GM18502 (cell line): ENCODE measurements at regions not wholly inside any gene's neighbourhood (a gene's known extent, or its start where the extent isn't known, plus 50 kb on each side); places are given as distances from the start of the nearest gene placed in this dataset.
"Not testable (repeated sequence)": the region's sequence is repeated elsewhere in the genome, so short reads cannot be mapped to it uniquely, and the experiment has no call there.

ENCODE experiments used
- ATAC-seq: cut with Tn5 transposase; IDR thresholded peaks from one replicate; pipeline ENCODE4 v1.9.1; 2021; ENCODE audit warnings: mild to moderate bottlenecking; ENCODE audit not compliant: unreplicated experiment, poor library complexity

GRCh38 chr18:43932140-43932539 lies 654.9 kb upstream of the SYT4 start:
- no peak for ATAC-seq

- no peak for ATAC-seq
Observed at GRCh38 chr18:43933177-43933576, 655.9 kb upstream of the SYT4 start.

GRCh38 chr18:43934322-43934721 lies 657.0 kb upstream of the SYT4 start:
- ATAC-seq, result no peak

- ATAC-seq, result no peak
Observed at GRCh38 chr18:43934781-43935471, 657.6 kb upstream of the SYT4 start.

- no peak for ATAC-seq
Observed at GRCh38 chr18:43936176-43936575, 658.9 kb upstream of the SYT4 start.

DNA sequence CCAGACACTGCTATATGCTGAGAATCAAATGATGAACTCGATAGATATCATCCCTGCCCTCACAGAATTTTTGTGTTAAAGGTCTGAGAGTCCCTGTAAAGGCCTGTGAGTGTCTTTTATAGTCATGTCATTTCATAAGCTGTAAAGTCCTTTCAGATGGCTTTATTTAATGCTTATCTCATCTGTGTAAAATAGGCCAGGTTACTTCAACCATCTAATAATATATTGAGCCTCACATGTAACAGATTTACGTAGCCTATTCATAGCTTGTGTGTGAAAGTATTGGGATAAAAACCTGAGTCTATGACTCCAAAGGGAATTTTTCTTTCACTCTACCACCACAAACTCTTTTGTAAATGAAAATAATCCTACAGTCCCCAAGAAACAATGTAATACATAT lies 672.0 kb upstream of the SYT4 start:
- no peak for ATAC-seq

DNA sequence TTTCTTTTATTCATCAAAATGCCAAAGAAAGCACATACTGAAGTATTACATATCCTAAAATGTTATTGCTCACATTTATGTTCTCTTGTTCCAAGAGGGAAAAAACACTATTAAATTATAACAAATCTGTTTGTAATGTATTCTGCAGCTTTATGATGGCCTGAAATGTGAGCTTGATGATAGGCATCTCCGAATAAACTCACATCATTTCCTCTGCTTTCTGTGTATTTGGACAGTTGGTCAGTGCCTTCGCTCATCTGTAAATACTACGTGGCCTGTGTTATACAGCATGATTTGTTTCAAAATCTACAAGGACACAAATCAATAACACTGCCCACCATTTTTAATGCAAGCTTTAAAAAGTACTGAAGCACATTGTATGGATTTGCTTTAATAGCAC lies 672.8 kb upstream of the SYT4 start:
- no peak for ATAC-seq

GRCh38 chr18:43952398-43952797 lies 675.1 kb upstream of the SYT4 start:
- no peak for ATAC-seq

DNA sequence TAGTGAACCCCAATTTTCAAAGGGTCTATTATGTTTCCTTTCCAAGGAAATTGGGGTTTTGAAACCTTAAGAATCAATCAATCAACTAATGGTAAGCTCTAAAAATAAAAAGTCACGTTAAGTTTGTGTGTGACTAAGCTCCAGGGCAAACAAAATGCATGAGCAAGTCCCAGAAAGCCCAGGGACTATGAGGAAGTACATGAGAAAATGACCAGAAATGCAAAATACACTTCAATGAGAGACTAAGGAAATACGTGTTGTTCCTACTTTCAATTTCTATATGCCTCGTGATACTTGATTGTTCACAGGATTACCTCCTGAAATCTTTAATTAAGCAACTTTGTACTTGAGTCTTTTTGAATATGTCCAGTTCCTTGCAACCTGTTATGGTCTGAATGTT lies 684.4 kb upstream of the SYT4 start:
- no peak for ATAC-seq

DNA sequence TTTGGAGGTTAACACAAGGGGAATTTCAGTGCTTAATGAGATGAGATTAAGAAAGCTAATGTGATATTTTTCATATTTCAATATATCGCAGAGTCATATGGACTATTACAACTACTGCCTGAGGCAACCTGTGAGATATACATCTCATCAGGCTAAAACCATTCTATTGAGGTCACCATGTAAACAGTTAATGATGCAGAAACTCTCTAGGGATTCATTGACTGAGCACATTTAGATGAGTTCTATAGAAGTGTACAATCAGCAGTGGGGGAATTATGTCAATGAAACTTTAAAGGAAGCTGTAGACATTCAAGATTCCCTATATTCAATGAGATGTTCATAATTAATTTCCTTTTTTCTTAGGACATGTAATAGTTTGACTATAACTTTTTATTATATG lies 687.4 kb upstream of the SYT4 start:
- no peak for ATAC-seq

DNA sequence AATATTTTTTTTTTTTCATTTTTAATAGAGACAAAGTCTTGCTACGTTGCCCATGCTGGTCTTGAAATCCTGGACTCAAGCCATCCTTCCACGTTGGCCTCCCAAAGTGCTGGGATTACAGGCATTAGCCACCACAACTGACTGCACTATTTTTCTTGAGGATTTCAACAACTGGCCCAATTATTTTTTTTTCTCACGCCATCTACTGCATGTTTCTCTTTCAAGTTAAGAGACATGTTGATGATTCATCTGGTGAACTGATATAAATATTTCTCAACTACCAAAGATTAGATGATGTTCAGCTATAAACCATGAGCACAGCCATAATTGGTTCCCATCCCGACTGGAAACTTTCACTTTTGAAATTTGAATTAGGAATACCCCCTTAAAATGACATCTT lies 688.4 kb upstream of the SYT4 start:
- ATAC-seq, result no peak

GRCh38 chr18:43970656-43971055 lies 693.4 kb upstream of the SYT4 start:
- no peak for ATAC-seq

DNA sequence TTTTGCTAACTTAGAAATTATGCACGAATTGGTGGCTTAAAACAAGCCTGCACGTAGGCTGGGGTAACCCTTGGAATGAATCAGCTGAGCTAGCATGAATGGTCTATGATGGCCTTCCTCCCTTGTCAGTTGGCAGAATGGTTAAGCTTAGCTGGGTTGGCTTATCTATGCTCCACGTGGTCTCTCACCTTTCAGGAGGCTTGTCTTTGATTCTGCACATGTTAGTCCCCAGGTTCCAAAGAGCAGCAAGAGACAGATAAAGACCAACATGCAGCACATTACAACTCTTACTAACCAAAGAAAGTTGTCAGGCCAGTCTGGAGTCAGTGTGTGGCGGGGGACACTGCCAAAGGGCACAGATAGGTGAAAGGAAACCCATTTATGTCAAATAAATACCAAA lies 700.9 kb upstream of the SYT4 start:
- ATAC-seq, result no peak

GRCh38 chr18:43982582-43982981 lies 698.1 kb upstream of the SETBP1 start:
- no peak for ATAC-seq

DNA sequence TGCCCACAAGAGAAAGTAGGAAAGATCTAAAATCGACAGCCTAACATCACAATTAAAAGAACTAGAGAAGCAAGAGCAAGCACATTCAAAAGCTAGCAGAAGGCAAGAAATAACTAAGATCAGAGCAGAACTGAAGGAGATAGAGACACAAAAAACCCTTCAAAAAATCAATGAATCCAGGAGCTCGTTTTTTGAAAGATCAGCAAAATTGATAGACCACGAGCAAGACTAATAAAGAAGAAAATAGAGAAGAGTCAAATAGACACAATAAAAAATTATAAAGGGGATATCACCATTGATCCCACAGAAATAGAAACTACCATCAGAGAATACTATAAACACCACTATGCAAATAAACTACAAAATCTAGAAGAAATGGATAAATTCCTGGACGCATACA lies 693.6 kb upstream of the SETBP1 start:
- not testable (repeated sequence) for ATAC-seq

DNA sequence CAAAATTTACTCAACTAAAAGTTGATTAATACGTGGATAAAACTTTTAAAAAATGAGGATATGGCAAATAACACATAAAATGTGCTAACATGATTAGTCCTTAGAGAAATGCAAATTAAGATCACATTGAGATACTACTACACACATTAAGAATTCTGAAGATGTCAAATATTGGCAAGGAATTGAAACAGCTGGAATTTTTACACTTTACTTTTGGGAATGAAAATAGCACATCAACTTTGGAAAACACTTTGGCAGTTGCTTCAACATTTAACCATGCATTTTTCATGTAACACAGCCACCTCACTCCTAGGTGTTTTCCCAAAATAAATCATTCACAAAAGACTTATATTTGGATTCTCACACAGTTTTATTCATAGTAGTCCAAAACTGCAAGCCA lies 687.9 kb upstream of the SETBP1 start:
- no peak for ATAC-seq

GRCh38 chr18:43994381-43994780 lies 686.3 kb upstream of the SETBP1 start:
- no peak for ATAC-seq

- no peak for ATAC-seq
Observed at GRCh38 chr18:44013871-44014270, 666.8 kb upstream of the SETBP1 start.

GRCh38 chr18:44025421-44025820 lies 655.3 kb upstream of the SETBP1 start:
- ATAC-seq, result no peak

GRCh38 chr18:44028109-44028508 lies 652.6 kb upstream of the SETBP1 start:
- ATAC-seq, result no peak

DNA sequence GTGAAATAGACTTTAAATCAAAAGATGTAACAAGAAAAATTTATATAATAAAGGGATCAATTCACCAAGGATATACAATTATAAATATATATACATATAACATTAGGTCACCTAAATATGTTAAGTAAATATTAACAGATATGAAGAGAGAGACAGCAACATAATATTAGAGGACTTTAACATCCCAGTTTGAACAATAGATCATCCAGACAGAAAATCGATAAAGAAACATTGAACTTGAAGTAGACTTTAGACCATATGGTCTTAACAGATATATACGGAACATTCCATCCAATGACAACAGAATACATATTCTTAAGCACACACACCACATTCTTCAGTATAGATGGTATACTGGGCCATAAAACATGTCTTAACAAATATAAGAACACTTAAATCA lies 649.6 kb upstream of the SETBP1 start:
- ATAC-seq, result no peak

DNA sequence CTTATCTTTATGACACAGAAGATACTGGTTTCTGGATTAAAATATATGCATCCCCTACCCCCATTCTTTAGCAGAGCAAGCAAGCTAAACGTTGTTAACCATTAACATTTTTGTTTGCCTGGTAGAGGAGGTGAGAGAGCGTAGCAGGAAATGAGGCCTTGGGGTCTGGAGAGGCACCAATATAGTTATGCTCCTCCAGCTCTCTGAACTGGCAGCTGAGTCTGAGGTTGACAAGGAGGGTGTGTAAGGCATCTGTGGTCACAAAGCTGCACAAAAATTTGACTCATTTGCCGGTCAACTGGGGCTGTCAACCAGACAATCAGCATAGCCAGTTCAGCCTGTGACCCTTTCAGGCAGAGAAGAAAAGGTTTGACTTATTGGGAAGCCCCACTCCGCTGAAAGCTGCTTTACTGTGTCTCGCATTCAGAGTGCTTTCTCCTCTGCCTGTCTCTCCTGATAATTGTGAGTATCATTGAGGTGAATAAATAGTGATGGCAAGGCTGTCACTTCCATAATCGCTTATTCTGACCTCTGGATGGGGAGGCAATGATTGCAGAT lies 647.5 kb upstream of the SETBP1 start:
- no peak for ATAC-seq
